NCI-H460 (cell line): ENCODE measurements at regions not wholly inside any gene's neighbourhood (a gene's known extent, or its start where the extent isn't known, plus 50 kb on each side); places are given as distances from the start of the nearest gene placed in this dataset.

Experiments
- DNase-seq: peaks from one replicate; pipeline ENCODE4 v3.0.0-alpha.2; 2016; ENCODE audit warnings: low read depth; ENCODE audit errors: extremely low read depth

GRCh38 chr4:32564626-32565025 lies 1844.5 kb downstream of the PCDH7 start:
- DNase-seq, result no peak

GRCh38 chr4:32569861-32570260 lies 1849.7 kb downstream of the PCDH7 start:
- no peak for DNase-seq

DNA sequence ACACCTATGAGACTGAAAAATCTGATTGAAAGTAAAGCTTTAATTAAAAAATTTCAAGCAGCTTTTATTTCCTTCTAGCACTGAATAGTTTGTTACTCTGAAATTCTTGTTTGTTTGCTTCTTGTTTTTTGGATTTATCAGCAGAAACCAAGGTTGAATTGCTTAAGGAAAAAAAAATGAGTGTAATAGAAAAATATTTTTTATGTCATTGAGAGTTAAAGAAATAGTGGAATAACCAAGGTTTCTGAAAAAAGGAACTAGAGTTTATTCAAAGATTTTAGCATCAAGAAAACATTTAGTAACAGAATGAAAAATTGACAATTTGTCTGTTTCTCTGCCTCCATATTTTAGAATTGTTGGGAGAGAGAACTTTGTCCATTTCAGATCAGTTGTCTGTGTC lies 1852.2 kb downstream of the PCDH7 start:
- no peak for DNase-seq

DNA sequence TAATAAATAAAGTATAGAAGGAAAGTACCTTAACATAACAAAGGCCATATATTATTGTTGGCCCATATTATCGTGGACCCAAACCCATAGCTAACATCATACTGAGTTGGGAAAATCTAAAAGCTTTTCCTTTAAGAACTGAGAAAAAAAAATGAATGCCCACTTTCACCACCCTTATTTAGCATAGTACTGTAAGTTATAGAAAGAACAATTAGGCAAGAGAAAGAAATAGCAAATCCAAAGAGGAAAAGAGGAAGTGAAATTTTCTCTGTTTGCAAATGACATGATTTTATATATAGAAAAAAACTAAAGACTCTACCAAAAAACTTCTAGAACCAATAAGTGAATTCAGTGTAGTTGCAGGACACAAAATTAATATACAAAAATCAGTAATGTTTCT lies 1854.6 kb downstream of the PCDH7 start:
- DNase-seq, result no peak

DNA sequence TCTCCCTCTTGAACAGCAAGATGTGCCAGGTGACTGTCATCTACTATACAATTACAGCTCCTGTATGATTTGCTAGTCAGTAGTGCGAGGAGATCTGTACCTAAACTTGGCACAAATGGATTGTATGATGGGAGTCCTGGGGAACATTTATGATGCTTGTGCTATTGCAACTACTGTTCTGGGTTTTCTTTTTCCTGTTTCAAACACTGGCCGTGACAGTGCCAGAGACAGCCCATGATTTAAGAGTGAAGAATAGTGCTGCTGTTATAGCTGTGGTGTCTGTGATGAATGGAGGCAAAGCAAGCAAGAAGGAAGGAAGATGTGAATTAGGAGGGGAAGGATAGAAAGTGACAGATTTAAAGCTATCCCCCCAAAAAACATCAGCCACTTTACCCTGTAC lies 1868.9 kb downstream of the PCDH7 start:
- DNase-seq, result no peak

DNA sequence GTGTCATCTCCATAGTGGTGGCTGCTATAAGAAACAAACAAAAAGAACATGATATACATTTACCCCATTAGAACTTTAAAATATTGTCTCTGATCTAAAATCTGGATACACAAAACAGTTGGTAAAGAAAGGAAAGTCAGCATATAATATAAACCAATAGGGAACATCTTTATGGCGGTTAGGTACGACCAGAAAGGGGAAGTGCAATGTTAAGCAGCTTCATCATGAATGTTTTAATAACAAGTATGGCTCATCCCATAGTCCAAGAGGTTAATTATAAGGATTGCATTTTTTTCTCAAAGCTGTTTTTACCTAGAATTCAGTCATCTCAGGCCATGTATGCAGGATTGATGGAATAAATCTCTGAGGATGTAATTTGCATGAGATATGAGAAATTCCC lies 1869.7 kb downstream of the PCDH7 start:
- DNase-seq, result no peak

DNA sequence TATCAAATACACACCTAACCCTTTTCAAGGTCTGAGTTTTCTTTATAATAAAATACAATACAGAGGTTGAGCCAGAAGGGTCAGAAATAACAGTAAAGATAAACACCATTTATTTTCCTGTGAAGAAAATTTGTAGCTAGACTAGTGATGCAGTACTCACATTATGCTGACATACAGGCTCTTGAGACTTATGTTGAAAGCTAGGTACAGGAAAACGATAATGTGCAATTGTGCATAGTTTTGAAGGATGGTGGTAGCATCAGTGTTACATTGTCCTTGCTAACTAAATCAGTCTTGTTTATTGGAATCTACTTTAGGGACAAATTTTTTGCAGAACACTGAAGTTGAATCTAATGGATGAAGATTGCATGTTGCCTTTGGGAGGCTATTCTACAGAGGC lies 1877.2 kb downstream of the PCDH7 start:
- no peak for DNase-seq

DNA sequence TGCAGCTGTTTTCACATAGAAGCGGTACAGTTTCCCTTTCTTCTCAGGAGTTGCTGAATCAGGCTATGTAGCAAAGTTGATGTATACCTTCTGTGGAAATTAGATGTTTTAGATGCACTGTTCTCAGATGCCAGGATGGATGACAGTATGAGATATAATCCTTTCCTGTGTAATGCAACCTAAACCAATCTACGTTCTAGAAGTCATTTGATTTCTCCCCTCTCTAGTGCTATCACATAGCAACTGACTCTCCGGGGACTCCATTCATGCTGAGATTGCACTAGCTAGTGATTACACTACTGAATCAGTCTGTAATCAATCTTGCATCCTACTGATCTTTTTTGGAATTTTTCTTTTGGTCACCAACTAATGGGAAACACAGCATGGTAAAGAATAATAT lies 1881.7 kb downstream of the PCDH7 start:
- no peak for DNase-seq

DNA sequence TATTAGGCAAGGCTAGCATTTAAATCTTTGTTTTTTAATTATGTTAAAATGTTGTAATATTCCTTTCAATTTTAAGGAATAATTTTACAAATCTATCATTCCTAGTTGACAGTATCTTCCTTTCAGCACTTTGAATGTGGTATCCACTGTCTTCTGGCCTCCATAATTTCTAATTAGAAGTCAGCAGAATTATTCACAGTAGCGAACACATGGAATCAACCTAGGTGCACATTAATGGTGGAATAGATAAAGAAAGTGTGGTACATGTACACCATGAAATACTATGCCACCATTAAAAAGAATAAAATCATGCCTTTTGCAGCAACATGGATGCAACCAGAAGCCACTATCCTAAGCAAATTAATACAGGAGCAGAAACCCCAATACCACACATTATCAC lies 1887.8 kb downstream of the PCDH7 start:
- DNase-seq, result no peak

DNA sequence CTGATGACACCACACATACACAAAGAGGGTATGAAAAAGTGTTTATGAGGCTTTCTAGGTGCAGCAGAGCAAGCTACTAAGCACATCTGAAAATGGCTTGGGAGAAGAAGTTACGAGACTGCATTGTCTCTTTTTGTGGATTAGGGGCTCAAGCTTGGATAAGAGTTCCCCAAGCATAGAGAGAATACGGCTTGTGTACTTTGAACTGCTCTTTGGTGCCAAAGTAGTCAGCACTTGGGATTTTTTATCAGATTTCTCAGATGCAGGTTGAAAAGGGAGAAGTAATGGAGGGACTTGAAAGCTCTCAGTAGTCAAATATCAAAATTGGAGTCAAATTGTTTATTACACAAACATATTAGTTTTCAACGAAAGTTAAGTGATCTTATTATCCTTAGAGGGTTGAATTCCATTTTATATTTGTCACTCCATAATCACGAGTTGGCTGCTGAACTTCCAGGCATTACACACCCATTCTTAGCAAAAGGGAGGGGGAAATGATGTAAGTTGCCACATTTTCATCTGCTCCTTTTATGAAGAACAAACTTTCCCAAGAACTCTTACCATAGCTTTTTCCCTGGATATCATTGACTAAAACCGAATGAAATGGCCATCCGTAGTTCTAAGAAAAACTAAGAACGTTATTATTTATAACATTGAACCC lies 1904.9 kb downstream of the PCDH7 start:
- DNase-seq, result no peak

- DNase-seq, result no peak
These were observed 1905.6 kb downstream of the PCDH7 start for GRCh38 chr4:32625687-32626337.

DNA sequence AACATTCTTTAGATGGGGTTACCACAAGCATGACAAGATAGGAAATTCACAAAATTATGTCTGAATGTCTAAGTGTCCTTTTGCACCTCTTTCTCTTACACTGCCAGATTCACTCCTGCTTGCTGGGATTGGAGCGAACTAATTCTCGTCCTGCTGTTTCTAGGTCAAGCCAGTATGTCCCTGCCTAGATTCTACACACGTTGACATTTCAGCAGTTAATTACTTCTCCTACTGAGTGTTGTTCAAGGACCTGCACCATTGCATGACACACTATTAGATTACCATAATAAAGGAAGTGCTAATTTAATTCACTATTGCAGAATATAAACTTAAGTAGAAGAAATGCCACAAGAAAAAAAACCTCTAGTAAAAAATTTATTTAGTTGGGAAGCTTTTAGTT lies 1911.7 kb downstream of the PCDH7 start:
- no peak for DNase-seq

GRCh38 chr4:32633421-32633820 lies 1913.3 kb downstream of the PCDH7 start:
- no peak for DNase-seq

GRCh38 chr4:32645653-32646052 lies 1925.5 kb downstream of the PCDH7 start:
- no peak for DNase-seq

GRCh38 chr4:32658019-32658418 lies 1937.8 kb downstream of the PCDH7 start:
- DNase-seq, result no peak

DNA sequence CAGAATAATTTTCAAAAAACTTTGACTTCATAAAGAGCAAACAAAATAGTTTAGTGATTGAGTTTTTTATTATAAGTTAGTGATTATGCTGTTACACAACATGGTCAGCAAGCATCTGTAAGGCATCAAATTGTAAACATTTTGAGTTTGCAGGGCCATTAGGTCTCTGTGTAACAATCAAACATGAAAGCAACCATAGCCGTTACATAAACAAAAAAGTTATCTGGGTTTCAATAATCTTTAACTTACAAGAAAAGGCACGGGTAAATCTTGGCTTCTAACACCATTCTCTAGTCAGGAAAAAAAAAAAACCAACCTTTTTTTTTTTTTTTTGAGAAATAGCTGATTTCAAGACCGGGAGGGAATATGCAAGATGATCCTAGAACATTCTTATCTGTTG lies 1941.1 kb downstream of the PCDH7 start:
- no peak for DNase-seq

- no peak for DNase-seq
These were observed 1942.6 kb downstream of the PCDH7 start for GRCh38 chr4:32662803-32663202.

DNA sequence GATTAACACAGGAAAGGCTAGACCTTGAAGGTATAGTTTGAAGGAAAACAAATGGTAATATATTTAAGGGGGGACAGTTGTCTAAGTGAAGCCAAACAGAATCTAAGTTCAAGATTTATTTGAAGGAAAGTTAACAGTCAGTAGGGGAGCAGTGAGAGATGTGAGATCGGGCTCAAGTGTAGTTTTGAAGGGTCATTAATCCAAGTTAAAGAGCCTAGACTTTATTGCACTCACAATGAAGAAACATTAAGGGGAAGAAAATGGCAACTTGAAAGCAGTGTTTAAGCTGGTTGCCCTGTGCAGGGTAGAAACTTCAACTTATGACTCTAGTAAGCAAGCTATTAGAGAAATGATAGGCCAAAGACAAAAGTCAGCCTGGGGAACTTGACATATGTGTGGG lies 1952.2 kb downstream of the PCDH7 start:
- DNase-seq, result no peak

DNA sequence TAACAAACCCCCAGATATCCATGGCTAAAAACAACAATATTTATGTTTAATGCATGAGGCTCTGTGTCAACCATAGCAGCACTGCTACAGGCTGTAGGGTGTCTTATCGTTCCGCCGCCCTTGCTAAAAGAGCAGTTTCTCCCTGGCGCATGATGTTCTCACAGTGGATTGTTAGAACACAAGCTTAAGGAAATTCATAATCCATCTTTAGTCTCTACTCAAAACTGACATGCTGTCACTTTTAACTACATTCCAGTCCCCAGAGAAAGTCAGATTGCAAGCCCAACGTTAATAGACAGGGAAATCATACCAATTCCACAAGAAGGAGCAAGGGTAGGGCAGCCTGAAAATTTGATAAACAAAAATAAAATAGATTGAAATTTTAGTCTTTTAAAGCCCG lies 1960.8 kb downstream of the PCDH7 start:
- no peak for DNase-seq

DNA sequence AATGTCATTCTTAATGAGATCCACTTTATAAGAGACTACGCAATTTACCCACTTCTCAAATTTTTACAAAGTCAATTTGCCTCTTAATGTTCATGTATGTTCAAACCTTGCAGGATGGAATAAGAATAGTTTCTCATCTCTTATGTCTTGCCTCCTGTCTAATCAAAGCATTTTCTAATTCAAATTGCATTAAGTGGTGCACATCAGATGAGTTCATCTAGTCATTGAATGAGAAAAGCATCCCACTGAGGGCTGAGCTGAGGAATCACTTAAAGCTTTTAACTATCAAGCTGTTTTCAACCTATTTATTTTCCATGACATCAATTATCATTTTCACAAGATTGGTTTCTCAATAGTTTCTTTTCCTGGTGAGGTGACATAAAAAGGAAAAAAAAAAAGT lies 1964.0 kb downstream of the PCDH7 start:
- DNase-seq, result no peak

DNA sequence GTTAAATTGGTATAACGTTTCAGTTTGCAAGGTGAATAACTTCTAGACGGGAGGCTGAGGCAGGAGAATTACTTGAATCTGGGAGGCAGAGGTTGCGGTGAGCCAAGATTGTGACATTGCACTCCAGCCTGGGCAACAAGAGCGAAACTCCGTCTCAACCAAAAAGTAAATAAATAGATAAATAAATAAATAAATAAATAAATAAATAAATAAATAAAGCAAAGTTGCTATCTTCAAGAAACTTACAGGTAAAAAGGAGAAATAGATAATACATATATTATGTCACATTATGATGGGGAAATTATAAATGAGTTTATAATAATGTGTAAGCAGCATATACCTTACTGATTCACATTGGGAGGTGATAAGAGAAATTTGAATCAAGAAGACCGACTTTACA lies 1966.0 kb downstream of the PCDH7 start:
- no peak for DNase-seq

- no peak for DNase-seq
These were observed 1969.3 kb downstream of the PCDH7 start for GRCh38 chr4:32689518-32689917.

GRCh38 chr4:32697281-32697814 lies 1977.2 kb downstream of the PCDH7 start:
- DNase-seq, result no peak
